ENCODE measurements at regions not wholly inside any gene's neighbourhood (a gene's known extent, or its start where the extent isn't known, plus 50 kb on each side); places are given as distances from the start of the nearest gene placed in this dataset.

DNA sequence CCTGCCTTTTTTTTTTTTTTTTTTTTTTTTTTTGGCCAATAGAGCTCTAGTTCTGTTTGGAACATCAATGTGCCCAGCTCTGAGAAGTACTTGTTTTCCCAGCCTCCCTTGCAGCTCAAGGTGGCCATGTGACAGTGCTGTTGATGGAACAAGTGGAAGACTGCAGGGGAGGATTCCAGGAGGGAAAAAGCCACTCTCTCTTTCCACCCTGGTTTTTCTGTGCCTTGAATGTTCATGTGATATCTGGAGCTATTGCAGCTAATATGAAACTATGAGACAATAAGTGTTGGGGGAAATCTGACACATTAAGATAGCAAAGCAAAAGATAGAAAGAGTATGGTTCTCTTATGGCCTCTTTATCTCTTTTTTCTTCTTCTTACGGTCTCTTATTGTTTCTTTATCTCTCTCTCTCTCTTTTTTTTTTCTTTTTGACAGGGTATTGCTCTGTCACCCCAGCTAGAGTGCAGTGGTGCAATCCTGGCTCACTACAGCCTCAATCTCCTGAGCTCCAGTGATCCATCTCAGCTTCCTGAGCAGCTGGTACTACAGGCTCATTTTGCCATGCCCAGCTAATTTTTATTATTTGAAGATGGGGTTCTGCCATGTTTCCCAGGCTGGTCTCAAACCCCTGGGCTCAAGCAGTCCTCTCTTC, 192.0 kb upstream of the LNX1 start:
- TF ChIP-seq, protein P1, sequence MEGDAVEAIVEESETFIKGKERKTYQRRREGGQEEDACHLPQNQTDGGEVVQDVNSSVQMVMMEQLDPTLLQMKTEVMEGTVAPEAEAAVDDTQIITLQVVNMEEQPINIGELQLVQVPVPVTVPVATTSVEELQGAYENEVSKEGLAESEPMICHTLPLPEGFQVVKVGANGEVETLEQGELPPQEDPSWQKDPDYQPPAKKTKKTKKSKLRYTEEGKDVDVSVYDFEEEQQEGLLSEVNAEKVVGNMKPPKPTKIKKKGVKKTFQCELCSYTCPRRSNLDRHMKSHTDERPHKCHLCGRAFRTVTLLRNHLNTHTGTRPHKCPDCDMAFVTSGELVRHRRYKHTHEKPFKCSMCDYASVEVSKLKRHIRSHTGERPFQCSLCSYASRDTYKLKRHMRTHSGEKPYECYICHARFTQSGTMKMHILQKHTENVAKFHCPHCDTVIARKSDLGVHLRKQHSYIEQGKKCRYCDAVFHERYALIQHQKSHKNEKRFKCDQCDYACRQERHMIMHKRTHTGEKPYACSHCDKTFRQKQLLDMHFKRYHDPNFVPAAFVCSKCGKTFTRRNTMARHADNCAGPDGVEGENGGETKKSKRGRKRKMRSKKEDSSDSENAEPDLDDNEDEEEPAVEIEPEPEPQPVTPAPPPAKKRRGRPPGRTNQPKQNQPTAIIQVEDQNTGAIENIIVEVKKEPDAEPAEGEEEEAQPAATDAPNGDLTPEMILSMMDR (IDR thresholded peaks at IDR 0.05; ENCODE audit: borderline replicate concordance, extremely low read depth, low read length, poor library complexity, severe bottlenecking) = no peak
- no peak for TF ChIP-seq EZH2 (IDR thresholded peaks at IDR 0.05; ENCODE audit: borderline replicate concordance, low read depth, low read length, severe bottlenecking)
